NCI-H1694 treated with DMSO at 0.1 percent for 48 hours (cell line): ENCODE measurements at regions not wholly inside any gene's neighbourhood (a gene's known extent, or its start where the extent isn't known, plus 50 kb on each side); places are given as distances from the start of the nearest gene placed in this dataset.
"Not testable (repeated sequence)": the region's sequence is repeated elsewhere in the genome, so short reads cannot be mapped to it uniquely, and the experiment has no call there.

Source experiments
- DNase-seq: peaks from one replicate; lab custom pipeline; 2025; lab: John Stamatoyannopoulos, UW

DNA sequence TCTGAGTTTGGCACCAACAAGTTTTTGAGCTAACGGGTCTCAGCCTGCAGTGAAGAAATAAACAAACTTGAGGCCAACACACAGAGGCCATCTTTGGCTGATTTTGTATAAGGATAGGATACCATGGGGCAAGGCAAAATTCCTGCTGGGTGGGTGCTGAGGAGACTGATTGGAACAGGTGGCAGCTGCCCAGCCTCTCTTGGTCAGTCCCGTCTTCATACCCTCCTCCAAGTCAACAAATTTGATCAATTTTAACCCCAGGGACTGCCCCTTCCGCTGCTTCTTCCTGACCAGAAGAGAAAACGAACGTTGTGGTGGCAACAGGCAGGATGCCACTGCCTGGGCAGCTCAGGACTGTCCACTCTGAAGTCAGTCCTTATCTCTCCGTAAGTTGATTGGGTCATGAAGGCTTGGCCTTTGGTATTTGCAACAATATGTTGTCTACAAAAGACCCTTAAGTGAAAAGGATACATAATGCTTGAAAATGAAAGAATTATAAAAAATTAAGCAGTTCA is 139.3 kb downstream of the SPP2 start:
- DNase-seq: no peak

GRCh38 chr2:234189230-234189629 is 138.7 kb downstream of the SPP2 start:
- no peak for DNase-seq

DNA sequence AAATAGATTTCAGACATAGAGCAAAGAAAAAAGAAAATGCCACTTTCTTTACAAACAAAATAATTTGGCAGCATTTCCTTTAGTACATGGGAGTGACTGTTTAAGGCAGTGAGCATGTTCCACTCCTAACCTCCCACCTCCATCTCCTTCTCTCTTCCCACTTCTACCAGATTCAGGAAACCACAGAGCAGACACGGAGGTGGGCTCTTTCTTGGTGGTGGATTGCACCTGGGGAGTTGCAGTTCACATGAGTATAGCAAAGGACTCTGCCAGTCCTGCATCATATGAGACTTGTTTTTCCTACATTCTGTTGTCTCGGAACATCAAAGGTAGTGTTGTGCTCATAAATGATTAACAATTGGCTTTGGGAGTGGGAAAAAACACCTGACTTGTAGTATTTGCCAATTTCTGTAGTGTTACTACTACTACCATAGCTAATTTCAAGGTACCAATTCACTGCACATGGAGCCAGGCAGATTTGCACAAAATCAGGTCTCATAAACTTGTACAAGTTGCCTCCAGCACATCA is 137.2 kb downstream of the SPP2 start:
- no peak for DNase-seq

- DNase-seq: no peak
Observed at GRCh38 chr2:234181121-234181520, 130.6 kb downstream of the SPP2 start.

DNA sequence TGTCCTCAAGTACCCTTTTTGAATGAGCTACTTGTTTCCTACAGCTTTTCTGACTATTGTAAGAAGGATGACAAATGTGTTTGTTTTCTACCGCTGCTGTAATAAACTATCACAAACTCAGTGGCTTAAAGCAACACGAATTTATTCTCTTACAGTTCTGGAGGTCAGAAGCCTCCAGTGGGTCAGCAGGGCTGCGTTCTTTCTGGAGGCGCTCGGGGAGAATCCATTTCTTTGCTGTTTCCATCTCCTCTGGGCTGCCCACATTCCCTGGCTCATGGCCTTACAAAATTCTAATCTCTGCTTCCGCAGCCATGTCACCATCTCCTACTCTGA is 128.5 kb downstream of the SPP2 start:
- DNase-seq: no peak

DNA sequence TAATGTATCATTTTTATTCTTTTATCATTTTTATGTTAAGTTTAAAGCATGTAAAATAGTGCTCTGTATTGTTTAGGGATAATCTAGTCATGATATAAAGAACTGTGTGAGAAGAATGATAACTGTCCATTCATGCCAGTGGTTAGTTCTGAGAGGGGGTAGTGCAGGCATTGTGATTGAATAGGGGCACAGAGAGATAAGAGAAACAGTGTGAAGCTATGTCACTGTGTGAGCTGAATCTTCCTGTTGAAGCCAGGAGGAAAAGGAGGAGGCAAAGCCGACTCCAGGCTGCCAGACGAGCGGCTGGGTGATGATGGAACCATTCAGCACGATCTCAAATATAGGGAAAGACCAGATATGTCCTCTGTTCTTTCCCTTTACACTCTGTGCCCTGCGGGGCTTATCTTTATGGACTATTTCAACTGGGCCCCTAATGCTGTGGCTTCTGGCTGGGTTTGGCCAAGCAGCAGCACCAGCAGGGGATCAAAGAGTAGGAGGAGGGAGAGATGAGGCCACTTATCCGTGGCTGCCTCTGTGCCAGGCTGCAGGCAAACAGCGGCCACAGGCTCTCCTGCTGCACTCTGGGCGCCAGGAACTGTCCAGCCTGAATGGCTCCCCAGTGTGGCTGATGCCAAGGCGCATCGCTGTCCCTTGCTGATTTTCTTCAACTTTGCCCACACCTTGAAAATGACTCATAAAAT is 128.0 kb downstream of the SPP2 start:
- no peak for DNase-seq

- DNase-seq: no peak
Observed at GRCh38 chr2:234175649-234176048, 125.1 kb downstream of the SPP2 start.

- DNase-seq: no peak
Observed at GRCh38 chr2:234174742-234175141, 124.2 kb downstream of the SPP2 start.

DNA sequence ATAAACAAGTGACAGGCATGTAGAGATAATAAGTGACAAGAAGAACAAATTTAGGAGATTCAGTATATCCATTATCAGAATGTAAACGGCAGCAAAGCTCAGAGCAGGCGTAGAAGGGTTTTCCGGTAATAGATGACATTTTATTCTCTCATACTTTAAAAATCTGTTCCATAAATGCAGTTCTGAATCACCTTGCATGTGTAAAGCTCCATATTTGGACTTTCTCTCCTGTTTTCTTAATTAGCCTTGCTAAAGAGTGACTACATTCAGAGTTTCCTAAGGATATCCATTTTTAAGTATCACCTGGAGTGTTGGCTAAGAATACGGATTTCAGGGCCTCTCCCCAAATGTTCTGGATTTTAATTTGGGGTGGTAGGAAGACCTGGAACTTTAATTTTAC is 122.0 kb downstream of the SPP2 start:
- no peak for DNase-seq

DNA sequence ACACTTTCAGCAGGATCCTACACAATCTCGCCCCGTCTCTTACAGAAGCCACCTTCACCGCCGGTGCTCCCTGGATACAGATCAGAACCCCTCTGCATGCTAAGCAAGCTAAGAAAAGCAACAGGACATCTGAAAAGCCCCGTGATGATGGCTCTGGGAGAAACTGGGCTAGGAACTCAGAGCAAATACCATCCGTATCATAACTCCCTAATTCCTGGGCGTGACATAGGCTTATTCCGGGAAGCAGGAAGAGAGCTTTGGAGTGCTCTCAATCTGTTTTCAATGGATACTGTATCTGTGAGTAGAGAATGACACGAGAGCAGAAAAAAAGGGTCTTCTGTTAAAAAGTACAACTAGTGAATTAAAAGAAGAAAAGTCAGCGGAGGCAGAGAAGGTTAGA is 121.6 kb downstream of the SPP2 start:
- no peak for DNase-seq

DNA sequence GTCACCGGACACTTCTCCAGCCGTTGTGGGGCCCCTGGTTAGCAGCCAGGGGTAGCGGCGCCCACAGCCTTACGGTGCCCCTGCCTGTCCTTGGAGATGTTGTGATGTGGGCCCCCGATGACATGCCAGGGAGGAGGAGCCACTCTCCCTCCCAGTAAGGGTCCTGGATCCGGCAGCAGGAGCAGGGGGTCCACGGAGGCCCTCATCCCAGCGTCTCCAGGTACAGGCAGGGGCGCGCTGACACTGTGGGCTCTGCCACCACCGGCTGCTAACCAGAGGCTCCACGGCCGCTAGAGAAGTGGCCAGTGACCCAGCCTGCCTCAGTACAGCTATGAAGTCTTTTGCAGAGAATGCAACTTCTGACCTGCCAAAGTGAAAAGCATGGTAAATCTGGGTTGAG is 121.2 kb downstream of the SPP2 start:
- no peak for DNase-seq

GRCh38 chr2:234169674-234170073 is 119.2 kb downstream of the SPP2 start:
- no peak for DNase-seq

DNA sequence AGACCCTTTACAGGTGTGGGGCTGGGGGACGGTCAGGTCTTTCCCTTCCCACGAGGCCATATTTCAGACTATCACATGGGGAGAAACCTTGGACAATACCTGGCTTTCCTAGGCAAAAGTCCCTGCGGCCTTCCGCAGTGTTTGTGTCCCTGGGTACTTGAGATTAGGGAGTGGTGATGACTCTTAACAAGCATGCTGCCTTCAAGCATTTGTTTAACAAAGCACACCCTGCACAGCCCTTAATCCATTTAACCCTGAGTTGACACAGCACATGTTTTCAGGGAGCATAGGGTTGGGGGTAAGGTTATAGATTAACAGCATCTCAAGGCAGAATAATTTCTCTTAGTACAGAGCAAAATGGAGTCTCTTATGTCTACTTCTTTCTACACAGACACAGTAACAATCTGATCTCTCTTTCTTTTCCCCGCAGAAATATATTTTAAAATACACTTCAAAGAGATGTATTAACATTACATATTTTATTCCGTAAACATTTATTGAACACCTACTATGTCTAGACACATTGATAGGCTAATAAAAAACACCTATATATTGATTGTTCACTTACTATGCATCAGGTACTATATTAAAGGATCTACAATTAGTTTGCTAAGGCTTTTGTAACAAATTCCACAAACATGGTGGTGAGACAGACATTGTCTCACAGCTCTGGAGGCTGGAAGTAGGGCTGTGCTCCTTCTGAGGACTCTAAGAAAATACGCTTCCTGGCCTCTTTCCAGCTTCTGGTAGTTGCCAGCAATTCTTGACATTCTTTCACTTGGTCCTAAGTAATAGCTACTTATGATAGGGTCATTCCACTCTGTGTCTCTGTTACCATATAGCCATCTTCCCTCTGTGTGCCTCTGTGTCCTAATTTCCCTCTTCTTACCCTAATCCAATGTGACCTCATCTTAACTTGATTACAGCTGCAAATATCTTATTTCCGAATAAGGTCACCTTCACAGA is 118.4 kb downstream of the SPP2 start:
- not testable (repeated sequence) for DNase-seq

GRCh38 chr2:234166531-234166930 is 116.0 kb downstream of the SPP2 start:
- DNase-seq: no peak

- DNase-seq: no peak
Observed at GRCh38 chr2:234165421-234165820, 114.9 kb downstream of the SPP2 start.

DNA sequence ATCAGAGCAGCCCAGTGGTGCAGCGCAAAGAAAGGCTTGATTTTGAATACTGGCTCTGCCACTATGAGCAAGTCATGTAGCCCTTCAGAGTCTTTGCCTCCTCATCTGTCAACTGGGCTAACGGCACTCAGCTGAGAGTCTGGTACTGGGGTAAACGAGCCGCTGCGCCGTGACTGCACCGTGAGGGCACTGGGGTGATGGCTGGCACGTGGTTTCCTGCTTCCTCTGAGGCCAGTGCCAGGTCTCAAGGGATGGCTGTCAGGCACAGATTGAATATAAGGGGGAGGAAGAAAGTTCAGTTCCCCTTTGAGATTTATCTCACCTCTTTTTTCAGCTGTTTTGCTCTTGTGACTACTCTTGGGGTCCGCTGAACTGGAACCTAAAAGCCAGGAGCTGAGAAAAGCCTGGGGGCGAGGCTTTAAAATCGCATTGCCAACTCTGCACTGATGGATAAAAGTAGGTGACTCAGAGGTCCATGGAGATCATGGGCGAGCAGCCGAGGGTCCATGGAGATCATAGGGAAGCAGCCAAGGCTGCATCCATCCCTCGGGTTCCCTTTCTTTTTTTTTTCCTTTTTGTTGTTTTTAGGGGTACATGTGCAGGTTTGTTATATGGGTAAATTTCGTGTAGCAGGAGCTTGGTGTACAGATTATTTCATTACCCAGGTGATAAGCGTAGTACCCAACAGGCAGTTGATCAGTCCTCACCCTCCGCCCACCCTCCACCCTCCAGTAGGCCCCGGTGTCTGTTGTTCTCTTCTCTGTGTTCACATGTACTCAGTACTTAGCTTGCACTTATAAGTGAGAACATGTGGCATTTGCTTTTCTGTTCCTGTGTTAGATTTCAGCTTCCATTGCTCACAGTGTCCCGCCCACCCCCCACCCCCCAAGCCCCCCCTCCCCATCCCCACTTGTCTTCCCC is 114.3 kb downstream of the SPP2 start:
- no peak for DNase-seq

- DNase-seq: no peak
Observed at GRCh38 chr2:234163510-234164045, 113.1 kb downstream of the SPP2 start.

DNA sequence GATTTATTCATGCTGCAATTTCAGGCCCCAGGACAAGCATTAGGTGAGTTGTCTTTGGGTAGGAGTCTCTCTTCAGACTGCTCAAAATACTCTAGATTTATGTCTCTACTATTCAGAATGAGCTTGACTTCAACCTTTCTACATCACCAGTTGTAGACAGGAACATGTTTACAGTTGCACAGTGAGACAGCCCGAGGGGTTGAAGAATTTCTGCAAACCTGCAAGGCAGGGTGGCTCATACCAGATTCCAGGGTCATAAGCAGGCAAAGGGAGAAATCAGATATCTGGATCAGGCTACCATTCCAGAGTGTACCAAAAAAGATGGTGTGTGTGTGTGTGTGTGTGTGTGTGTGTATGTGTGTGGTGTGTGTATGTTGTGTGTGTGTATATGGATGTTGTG is 112.4 kb downstream of the SPP2 start:
- DNase-seq: no peak

GRCh38 chr2:234161932-234162331 is 111.4 kb downstream of the SPP2 start:
- DNase-seq: no peak

- no peak for DNase-seq
Observed at GRCh38 chr2:234158812-234159211, 108.3 kb downstream of the SPP2 start.

- no peak for DNase-seq
Observed at GRCh38 chr2:234157817-234158588, 107.5 kb downstream of the SPP2 start.
